ENCODE measurements at regions not wholly inside any gene's neighbourhood (a gene's known extent, or its start where the extent isn't known, plus 50 kb on each side); places are given as distances from the start of the nearest gene placed in this dataset.

DNA sequence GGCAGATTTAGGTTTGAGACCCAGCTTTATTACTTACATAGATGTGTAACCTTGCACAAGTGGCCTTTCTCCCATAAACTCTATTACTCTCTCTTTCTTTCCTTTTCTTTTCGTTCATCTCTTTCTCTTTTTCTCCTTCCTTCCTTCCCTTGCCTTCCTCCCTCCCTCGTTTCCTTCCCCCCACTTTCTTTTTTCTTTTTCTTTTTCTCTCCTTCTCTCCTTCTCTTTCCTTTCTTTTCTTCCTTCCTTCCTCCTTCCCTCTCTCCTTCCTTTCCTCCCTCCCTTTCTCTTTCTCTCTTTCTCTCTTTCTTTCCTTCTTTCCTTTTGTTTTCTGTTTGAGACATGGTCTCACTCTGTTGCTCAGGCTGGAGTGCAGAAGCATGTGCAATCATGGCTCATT, 526.4 kb upstream of the CXorf51A start:
- no peak for TF ChIP-seq POLR2AphosphoS2 (conservative IDR thresholded peaks at IDR 0.05; ENCODE audit: low read length)
- TF ChIP-seq, protein P1, sequence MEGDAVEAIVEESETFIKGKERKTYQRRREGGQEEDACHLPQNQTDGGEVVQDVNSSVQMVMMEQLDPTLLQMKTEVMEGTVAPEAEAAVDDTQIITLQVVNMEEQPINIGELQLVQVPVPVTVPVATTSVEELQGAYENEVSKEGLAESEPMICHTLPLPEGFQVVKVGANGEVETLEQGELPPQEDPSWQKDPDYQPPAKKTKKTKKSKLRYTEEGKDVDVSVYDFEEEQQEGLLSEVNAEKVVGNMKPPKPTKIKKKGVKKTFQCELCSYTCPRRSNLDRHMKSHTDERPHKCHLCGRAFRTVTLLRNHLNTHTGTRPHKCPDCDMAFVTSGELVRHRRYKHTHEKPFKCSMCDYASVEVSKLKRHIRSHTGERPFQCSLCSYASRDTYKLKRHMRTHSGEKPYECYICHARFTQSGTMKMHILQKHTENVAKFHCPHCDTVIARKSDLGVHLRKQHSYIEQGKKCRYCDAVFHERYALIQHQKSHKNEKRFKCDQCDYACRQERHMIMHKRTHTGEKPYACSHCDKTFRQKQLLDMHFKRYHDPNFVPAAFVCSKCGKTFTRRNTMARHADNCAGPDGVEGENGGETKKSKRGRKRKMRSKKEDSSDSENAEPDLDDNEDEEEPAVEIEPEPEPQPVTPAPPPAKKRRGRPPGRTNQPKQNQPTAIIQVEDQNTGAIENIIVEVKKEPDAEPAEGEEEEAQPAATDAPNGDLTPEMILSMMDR (IDR thresholded peaks at IDR 0.05): no peak
- no peak for TF ChIP-seq KDM5A (IDR thresholded peaks at IDR 0.05)
